ENCODE measurements at regions not wholly inside any gene's neighbourhood (a gene's known extent, or its start where the extent isn't known, plus 50 kb on each side); places are given as distances from the start of the nearest gene placed in this dataset.

DNA sequence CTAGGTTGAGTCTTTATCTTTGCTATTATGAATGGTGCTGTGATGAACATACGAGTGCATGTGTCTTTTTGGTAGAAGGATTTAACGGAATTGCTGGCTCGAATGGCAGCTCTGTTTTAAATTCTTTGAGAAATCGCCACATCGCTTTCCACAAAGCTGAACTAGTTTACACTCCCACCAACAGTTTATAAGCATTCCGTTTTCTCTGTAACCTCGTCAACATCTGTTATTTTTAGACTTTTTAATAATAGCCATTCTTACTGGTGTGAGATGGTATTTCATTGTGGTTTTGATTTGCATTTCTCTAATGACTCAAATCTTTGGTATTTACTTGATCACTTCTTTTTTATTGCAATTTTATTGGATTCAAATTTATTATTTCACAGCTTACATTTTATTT is 117.4 kb upstream of the HDGFL1 start:
- FAIRE-seq: no peak

DNA sequence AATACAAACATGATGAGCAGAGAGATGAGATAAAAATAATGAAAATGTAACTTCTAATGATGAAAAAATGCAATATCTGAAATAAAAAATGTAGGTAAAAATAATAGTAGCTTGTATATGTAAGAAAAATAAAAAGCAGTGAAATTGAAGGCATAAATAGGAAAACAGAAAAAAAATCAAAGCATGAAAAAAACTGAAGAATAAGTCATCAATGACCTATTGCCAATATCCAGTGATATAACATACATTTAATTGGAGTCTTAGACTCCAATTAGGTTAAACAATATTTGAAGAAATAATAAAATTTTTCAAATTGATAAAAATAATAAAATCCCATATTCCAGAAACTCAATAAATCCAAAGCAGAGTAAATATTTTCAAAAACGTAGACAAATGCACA is 114.0 kb upstream of the HDGFL1 start:
- no peak for DNase-seq (ENCODE audit: extremely low spot score, insufficient read length, low read depth)
- FAIRE-seq: no peak

More for the DNA sequence above, 117.4 kb upstream of the HDGFL1 start:
- no peak for DNase-seq (ENCODE audit: extremely low spot score, insufficient read length, low read depth)

DNA sequence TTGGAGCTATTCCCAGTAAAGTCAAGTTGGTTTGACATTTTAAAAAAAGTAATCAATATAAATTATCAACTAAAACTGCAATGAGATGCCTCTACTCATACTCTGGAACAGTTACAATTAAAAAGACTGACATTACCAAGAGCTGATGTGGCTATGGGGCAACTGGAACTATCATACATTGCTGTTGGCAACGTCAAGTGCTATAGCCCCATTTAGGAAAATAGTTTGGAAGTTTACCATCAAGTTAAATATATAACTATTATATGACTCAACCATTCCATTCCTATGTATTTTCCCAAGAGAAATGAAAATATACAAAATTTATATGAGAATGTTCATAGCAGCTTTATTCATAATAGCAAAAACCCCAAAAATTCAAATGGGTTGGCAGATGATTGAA is 111.4 kb upstream of the HDGFL1 start:
- FAIRE-seq (no peak), DNase-seq (ENCODE audit: extremely low spot score, insufficient read length, low read depth) (no peak)

DNA sequence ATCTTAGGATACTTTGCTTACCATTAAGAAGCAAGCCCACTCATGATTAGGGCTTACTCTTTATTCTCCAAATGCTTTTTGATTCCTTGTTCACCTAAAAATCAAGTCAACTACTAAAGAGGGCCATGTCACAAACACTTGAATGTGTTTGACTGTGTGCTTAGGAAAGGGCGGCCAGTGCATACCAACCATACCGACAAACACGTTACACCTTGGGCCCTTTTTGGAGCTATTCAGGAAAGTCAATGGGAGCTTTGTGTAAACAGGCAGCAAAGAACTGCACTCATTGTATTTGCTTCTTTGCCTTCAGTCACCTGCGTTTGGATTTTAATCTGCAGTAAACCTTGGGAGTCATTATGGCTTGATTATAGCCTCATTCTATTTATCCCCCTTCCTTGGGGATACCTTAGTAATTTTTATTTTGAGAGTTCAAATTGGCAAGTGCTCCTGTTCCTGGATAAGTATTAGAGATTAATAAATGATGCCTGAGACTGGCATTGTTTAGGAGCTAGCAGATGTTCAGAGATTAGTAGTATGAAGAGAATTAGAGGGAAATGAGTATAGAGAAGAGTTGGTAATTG is 102.6 kb upstream of the HDGFL1 start:
- FAIRE-seq (no peak), DNase-seq (ENCODE audit: extremely low spot score, insufficient read length, low read depth) (no peak)

DNA sequence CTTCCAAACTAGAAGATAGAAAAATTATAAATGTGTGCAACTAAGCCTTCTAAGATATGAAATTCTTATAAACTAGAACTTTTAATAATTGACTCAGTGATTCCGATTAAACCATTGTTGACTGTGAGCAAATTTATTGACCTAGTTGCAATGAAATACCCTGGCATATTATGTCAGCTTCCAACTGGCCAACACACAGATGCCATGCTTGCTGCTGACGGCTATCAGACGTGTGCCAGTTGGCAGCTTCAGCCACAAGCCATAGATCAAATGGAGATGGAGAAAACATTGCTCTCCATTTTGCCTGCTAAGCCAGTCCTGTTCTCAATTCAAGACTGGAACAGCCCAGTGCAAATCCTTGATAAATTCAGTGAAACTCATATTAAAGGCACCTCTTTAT is 101.7 kb upstream of the HDGFL1 start:
- FAIRE-seq: no peak
- no peak for DNase-seq (ENCODE audit: extremely low spot score, insufficient read length, low read depth)

DNA sequence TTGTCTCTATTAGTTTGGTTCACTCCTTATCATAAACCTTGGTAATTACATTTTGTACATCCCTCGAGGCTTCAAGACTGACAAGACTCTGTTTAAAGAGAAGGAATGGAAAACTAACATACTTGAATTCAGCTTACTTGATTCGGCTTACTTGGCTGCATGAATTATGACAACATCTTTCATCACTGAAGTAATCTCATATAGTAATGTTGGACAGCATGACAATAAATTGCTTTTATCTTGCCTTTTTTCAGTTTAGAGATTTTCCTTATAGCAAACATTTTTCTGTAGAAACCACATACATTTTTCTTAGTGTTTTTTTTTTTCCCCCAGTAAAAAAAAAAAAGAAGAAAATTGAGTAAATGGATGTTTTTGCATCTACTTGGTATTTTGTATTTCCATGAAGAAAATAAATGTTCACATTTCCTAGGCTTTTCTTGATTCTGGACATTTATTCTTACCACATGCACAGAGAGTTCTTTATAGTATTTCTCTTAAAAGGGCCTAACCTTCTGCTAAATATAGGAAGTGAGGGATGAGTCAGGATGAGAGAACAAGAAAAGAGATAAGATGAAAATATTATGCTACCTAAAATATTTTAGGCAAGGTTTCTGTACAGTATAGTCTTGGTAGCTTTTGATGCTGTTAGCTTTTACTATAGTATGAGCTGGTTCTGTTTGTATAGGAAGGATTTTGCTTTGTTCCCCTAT is 101.0 kb upstream of the HDGFL1 start:
- FAIRE-seq (no peak), DNase-seq (ENCODE audit: extremely low spot score, insufficient read length, low read depth) (no peak)

DNA sequence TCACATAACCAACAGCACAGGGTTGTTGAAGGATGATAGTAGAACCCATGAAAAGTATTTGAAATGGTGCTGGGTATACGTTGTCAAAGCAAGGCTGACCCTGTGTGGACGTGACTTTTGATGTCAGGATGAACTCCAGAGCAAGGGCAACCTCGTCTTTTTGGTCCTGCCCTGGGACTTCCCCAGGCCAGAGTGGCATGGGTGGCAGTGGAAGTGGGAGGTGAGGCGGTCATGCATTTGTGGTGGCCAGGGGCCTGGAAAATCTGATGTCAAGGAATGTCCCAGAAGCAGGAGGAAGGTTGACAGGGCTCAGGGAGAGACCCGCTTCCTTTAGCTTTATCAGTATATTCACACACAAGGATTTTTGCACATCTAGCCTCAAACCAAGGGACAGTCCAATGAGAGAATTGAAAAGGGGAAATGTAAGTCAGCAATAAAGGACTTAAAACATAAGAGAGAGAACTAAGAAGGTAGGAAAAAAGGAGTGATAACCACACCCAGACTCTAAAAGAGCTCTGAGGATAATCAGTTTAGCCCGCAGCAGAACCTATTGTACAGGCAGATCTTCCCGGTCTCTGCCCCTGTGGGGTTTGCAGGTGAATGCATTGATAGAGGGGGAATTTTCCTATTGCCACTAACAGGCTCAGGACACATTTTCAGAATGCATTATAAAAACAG is 98.8 kb upstream of the HDGFL1 start:
- FAIRE-seq (no peak), DNase-seq (ENCODE audit: extremely low spot score, insufficient read length, low read depth) (no peak)

DNA sequence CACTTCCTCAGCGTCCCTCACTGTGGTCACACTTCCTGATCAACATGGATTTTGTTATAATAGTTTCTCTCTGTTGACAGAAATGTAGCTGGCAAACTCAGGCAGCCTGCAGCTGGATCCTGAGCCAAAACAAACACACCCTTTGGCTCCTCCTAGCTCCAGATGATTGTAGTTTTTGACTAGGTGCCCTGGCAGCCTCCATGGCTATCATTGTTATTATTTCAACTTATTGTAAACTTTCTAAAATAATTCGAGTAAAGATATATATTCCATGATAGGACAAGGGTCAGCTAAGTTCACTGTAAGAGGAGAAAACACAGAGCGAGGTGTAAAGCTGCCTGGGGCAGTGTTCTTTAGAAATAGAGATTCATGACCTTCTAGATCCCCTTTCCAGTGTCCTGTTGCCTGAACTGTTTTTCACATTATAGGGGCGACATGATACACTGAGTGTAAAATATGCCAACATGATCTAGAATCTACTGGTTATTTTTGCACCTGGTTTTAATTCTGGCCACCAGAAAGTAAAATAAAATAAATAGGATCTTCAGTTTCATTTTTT is 98.2 kb upstream of the HDGFL1 start:
- DNase-seq (ENCODE audit: extremely low spot score, insufficient read length, low read depth): no peak
- FAIRE-seq: no peak

DNA sequence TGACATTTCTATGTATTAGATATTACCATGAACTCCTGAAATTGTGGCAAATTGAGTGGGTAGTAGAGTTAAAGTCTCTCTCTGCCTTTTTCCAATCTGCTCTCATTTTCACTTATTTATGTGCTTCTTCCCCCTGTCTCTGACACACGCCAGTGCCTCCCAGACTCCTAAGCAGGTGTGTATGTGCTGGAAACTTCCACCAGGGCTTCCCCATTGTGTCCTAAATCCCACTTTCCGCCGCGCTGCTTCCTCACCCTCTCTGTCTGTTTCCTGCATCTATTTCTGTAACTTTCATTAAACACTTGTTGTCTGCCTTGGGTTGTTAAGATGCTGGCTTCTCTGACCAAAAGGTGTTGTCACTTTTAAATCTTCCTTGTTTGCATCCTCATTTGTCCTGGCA is 97.6 kb upstream of the HDGFL1 start:
- no peak for FAIRE-seq
- DNase-seq (ENCODE audit: extremely low spot score, insufficient read length, low read depth): no peak

DNA sequence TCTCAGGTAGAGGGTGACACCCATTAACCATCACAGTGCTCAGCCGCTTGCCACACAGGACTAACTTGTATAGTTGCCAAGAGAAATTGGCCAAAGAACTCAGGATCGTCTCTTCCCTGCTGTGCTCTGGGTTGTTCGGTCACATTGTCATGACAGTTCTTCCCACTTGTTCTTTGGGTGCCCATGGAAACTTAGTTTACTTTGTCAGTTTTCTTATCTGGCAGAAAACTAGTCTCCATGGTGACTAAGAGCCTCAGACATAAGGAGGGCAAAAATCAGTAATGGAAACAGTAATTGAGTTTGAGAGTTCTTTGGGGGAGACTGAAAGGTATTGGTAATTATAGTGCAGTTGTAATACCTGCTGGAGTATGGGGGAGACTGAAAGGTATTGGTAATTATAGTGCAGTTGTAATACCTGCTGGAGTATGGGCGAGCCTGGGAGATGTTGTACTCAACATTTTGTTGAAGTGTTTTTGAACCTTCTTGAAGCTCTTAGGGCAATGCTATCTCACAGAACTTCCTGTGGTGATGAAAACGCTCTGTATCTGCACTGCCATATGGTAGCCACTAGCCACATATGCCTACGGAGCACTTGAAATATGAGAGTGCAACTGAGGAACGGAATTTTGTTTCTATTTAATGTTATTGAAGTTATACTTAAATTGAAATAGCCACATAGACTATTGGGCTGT is 95.2 kb upstream of the HDGFL1 start:
- DNase-seq (ENCODE audit: extremely low spot score, insufficient read length, low read depth): no peak
- no peak for FAIRE-seq

DNA sequence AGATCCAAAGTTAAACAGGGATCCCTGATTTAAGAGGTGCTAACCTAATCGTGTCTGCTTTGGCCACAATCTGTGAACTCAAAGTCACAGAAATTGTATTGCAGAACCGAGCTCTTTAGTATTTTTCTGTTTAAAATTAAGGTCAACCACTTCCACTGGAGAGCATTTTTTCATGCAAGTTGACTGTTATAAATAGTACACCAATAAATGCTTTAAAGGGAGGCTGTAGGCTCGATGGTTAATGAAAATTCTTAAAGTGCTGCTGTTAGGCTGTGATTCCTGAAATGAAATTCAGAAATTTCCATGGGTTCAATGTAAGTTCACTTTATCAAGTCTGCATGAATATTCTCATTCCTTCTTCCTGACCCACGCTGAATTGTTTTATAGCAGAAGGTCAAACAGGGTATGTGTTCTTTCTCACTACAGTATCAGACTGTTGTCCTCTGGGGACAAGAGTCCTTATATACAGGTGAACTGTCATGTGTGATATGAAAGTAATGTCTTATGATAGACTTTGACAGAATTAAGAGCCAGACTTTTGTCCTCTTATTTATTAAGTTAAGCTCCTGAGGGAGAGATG is 92.5 kb upstream of the HDGFL1 start:
- DNase-seq (ENCODE audit: extremely low spot score, insufficient read length, low read depth): no peak
- FAIRE-seq: no peak

DNA sequence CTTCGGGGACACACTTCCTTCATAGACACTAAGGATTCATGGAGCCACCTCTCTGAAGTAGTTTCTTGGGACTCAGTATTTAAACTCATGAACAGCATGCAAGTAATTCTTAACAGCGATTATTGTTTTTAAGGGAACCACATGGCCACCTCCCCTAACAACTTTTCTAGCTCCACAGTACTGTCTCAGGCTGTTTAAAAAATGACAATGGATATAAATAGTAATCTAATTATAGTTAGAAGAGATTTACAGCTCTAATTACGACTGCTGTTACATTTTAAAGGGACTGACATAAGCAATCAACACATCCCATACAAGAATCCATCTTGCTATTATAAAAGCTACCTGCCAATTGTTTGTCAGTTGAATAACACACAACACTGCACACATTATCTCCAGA is 72.1 kb upstream of the HDGFL1 start:
- no peak for DNase-seq (ENCODE audit: extremely low spot score, insufficient read length, low read depth)
- FAIRE-seq: no peak

DNA sequence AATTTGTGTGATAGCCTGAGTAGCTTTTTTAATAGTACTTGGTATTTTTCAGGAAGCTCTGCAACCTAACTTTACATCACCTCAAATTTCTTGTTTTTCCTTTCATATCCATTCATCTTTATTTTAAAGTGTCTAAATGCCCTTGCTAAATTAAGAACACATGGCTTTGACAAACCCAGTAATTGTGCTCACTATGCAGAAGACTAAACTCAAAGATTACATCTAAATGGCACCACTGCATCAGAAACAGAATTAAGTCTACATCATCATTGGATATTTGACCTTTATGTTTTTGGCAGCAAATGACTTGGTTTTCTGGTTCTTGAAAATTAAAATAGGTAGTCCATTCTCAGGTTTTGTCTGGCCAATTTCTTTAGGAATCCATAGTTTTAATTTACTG is 69.6 kb upstream of the HDGFL1 start:
- DNase-seq (ENCODE audit: extremely low spot score, insufficient read length, low read depth) (no peak), FAIRE-seq (no peak)

DNA sequence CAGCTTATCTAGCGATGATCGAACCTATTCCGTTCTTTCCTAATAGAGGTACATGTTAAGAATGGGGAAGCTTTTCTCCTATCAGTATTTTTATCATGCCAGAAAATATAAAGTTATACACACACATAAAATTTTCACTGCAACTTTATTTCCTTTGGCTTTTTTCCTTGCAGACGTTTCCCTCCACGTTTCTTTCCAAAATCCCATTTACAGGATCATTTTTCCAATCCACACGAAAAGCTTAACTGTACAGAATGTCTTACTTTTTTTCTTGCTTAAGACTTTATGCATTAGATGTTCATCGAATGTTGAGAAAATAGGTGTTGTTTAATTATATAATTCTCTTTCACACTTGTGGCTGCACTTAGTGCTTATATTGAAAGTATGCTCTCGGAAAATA is 62.9 kb upstream of the HDGFL1 start:
- DNase-seq (ENCODE audit: extremely low spot score, insufficient read length, low read depth): no peak
- FAIRE-seq: no peak

DNA sequence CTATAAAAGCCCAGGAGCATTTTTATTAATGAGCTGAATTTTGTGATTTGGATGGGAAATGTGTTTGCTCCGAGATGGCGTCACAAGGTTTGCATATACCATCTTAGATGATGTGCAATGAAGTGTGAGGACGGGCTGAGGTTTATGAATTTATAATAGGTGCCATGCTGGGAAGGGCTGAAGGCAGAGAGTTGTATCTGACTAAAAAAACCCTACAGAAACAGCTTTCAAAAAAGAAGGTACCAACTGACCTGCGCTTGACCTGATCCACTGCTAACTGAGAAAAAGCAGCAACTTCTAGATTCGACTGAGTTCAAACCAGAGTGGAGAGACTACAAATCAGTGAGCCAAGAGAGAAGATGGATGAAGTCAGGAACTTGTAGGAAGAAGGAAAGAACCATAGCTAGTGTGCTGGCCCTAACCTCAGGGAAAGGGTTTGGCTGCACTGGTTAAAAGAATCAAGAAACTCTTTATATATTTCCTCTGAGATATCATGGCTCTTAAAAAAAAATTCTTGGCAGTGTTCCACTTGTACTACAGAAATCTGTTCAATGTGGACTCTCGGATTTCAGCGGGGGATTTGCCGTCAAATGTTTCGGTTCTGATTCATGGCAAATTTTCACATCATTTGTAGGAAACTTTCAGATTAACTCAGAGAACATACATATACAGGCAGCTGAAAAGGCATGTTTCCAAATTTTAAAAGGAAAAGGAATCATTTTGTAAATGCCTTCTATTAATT is 56.5 kb upstream of the HDGFL1 start:
- DNase-seq (ENCODE audit: extremely low spot score, insufficient read length, low read depth) (no peak), FAIRE-seq (no peak)

DNA sequence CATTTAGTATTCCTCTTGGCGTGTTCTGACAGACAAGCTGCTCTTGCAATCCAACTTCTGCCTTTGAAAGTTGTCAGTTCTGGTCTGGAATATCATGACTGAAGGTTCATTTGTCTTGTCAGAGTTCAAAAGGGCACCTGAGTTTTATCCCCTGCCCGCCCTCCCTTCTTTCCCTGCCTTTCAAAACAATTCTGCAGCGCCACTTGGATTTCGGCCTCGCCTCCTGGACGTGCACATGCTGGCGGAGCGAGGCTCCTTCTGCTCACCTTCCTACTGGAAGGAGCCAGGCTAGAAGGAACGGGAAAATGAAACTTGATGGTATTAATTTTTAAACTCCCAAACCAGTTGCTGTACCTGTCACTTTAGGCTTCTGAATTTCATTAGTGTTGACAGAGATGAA is 55.7 kb upstream of the HDGFL1 start:
- no peak for FAIRE-seq
- no peak for DNase-seq (ENCODE audit: extremely low spot score, insufficient read length, low read depth)

DNA sequence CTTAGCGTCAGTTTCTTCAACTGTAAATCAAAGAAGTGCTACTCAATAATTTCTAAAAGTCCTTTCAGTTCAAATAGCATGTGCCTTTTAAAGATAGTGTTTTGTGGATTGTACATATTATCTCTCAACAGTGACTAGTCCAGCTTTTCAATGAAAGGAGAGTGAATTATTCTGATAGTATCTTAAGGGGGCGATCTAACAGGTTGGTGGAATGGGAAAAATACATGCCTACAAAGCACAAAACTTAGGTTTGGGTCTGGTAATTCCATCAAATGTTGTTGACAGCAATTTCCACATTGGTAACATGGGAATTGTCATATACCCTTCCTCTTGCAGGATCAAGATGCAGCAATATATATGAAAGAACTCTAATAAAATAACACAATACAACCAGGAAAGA is 50.1 kb upstream of the HDGFL1 start:
- FAIRE-seq (no peak), DNase-seq (ENCODE audit: extremely low spot score, insufficient read length, low read depth) (no peak)

Measured in GM18507 (cell line).